Renal pelvis (tissue), 1 donor: ENCODE measurements at regions not wholly inside any gene's neighbourhood (a gene's known extent, or its start where the extent isn't known, plus 50 kb on each side); places are given as distances from the start of the nearest gene placed in this dataset.
"Not testable (repeated sequence)": the region's sequence is repeated elsewhere in the genome, so short reads cannot be mapped to it uniquely, and the experiment has no call there.

Experiments
- DNase-seq: peaks from one replicate; pipeline ENCODE4 v3.0.0-alpha.2; 2013

- DNase-seq: not testable (repeated sequence)
Observed at GRCh38 chr16:88265286-88265938, 117.3 kb upstream of the ZNF469 start.

GRCh38 chr16:88266036-88266435 is 116.7 kb upstream of the ZNF469 start:
- not testable (repeated sequence) for DNase-seq

- not testable (repeated sequence) for DNase-seq
Observed at GRCh38 chr16:88266935-88267551, 115.7 kb upstream of the ZNF469 start.

GRCh38 chr16:88268186-88268970 is 114.4 kb upstream of the ZNF469 start:
- DNase-seq: not testable (repeated sequence)

GRCh38 chr16:88270171-88270790 is 112.5 kb upstream of the ZNF469 start:
- DNase-seq: not testable (repeated sequence)

- not testable (repeated sequence) for DNase-seq
Observed at GRCh38 chr16:88271296-88271695, 111.5 kb upstream of the ZNF469 start.

- DNase-seq: not testable (repeated sequence)
Observed at GRCh38 chr16:88271776-88272175, 111.0 kb upstream of the ZNF469 start.

- DNase-seq: not testable (repeated sequence)
Observed at GRCh38 chr16:88272437-88272836, 110.3 kb upstream of the ZNF469 start.

- not testable (repeated sequence) for DNase-seq
Observed at GRCh38 chr16:88274126-88274750, 108.5 kb upstream of the ZNF469 start.

- DNase-seq: no peak
Observed at GRCh38 chr16:88274847-88275246, 107.9 kb upstream of the ZNF469 start.

- DNase-seq: not testable (repeated sequence)
Observed at GRCh38 chr16:88275336-88276122, 107.2 kb upstream of the ZNF469 start.

- not testable (repeated sequence) for DNase-seq
Observed at GRCh38 chr16:88276123-88276588, 106.6 kb upstream of the ZNF469 start.

- DNase-seq: no peak
Observed at GRCh38 chr16:88276591-88276990, 106.2 kb upstream of the ZNF469 start.

- DNase-seq: no peak
Observed at GRCh38 chr16:88279998-88280397, 102.8 kb upstream of the ZNF469 start.

- no peak for DNase-seq
Observed at GRCh38 chr16:88281858-88282563, 100.7 kb upstream of the ZNF469 start.

GRCh38 chr16:88282564-88283395 is 100.0 kb upstream of the ZNF469 start:
- DNase-seq: no peak

- DNase-seq: no peak
Observed at GRCh38 chr16:88283596-88283995, 99.2 kb upstream of the ZNF469 start.

- no peak for DNase-seq
Observed at GRCh38 chr16:88284101-88284500, 98.7 kb upstream of the ZNF469 start.
